NCI-H1105 (cell line): ENCODE measurements at regions not wholly inside any gene's neighbourhood (a gene's known extent, or its start where the extent isn't known, plus 50 kb on each side); places are given as distances from the start of the nearest gene placed in this dataset.

Experiments
- DNase-seq: peaks from one replicate; lab custom pipeline; 2025; lab: John Stamatoyannopoulos, UW

- DNase-seq = peak; percentile 88
Observed at GRCh38 chr11:57100638-57101331, 81.0 kb upstream of the LRRC55 start.

GRCh38 chr11:57103899-57104605 lies 77.7 kb upstream of the LRRC55 start:
- DNase-seq = no peak

GRCh38 chr11:57109331-57109730 lies 72.4 kb upstream of the LRRC55 start:
- DNase-seq = no peak

GRCh38 chr11:57111619-57112018 lies 70.1 kb upstream of the LRRC55 start:
- DNase-seq = peak; percentile 13

GRCh38 chr11:57116654-57117053 lies 65.1 kb upstream of the LRRC55 start:
- DNase-seq = peak; percentile 18

GRCh38 chr11:57120192-57120965 lies 61.4 kb upstream of the LRRC55 start:
- DNase-seq = no peak

- DNase-seq = no peak
Observed at GRCh38 chr11:57121996-57122395, 59.8 kb upstream of the LRRC55 start.

- no peak for DNase-seq
Observed at GRCh38 chr11:57123590-57123989, 58.2 kb upstream of the LRRC55 start.

GRCh38 chr11:57124505-57124904 lies 57.2 kb upstream of the LRRC55 start:
- DNase-seq = no peak

GRCh38 chr11:57124917-57125316 lies 56.8 kb upstream of the LRRC55 start:
- DNase-seq = no peak

GRCh38 chr11:57126766-57127400 lies 54.9 kb upstream of the LRRC55 start:
- no peak for DNase-seq

GRCh38 chr11:57131080-57131790 lies 50.5 kb upstream of the LRRC55 start:
- no peak for DNase-seq
